ENCODE measurements at regions not wholly inside any gene's neighbourhood (a gene's known extent, or its start where the extent isn't known, plus 50 kb on each side); places are given as distances from the start of the nearest gene placed in this dataset.

- no peak overlapping the region for H3K4me3 ChIP-seq (ENCODE audit: low read depth, low read length)
- no peak for DNase-seq (ENCODE audit: low read depth)
- TF ChIP-seq CTCF (IDR thresholded peaks at IDR 0.05; ENCODE audit: insufficient read depth, low read depth, low read length, missing control alignments), result no peak
Observed at GRCh38 chr10:125213541-125214282, 53.3 kb upstream of the CTBP2 start.

GRCh38 chr10:125212150-125212809 is 51.9 kb upstream of the CTBP2 start:
- TF ChIP-seq CTCF (IDR thresholded peaks at IDR 0.05; ENCODE audit: insufficient read depth, low read depth, low read length, missing control alignments), result no peak
- no peak overlapping the region for H3K4me3 ChIP-seq (ENCODE audit: low read depth, low read length)
- no peak for DNase-seq (ENCODE audit: low read depth)

Measured in GM12865 (cell line).